ENCODE measurements at regions not wholly inside any gene's neighbourhood (a gene's known extent, or its start where the extent isn't known, plus 50 kb on each side); places are given as distances from the start of the nearest gene placed in this dataset.
"Not testable (repeated sequence)": the region's sequence is repeated elsewhere in the genome, so short reads cannot be mapped to it uniquely, and the experiment has no call there.

- Histone ChIP-seq H3K4me1 (ENCODE audit: control insufficient read depth, insufficient read depth, low read length, unreplicated experiment) (no peaks in the 10 kb centered on the region), H3K79me2 (ENCODE audit: control insufficient read depth, insufficient read depth, low read length, unreplicated experiment) (no peaks in the 10 kb centered on the region), H3K4me3 (ENCODE audit: low read depth, low read length) (no peak overlapping the region), H3K36me3 (ENCODE audit: insufficient read depth, low read length) (no peaks in the 10 kb centered on the region), H2AFZ (ENCODE audit: low read length, unreplicated experiment) (no peak overlapping the region), H3K27me3 (ENCODE audit: insufficient read depth, low read length) (no peaks in the 10 kb centered on the region), H3K27ac (ENCODE audit: low read depth, low read length) (no peak overlapping the region)
These were observed 160.8 kb downstream of the CCER1 start for GRCh38 chr12:90794212-90794611.

DNA sequence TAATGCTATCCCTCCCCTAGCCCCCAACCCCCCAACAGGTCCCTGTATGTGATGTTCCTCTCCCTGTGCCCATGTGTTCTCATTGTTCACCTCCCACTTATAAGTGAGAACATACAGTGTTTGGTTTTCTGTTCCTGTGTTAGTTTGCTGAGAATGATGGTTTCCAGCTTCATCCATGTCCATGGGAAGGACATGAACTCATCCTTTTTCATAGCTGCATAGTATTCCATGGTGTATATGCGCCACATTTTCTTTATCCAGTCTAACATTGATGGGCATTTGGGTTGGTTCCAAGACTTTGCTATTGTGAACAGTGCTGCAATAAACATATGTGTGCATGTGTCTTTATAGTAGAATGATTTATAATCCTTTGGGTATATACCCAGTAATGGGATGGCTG is 162.3 kb downstream of the CCER1 start:
- H3K4me1 ChIP-seq (ENCODE audit: control insufficient read depth, insufficient read depth, low read length, unreplicated experiment); H2AFZ ChIP-seq (ENCODE audit: low read length, unreplicated experiment); H3K36me3 ChIP-seq (ENCODE audit: insufficient read depth, low read length); H3K27me3 ChIP-seq (ENCODE audit: insufficient read depth, low read length); H3K27ac ChIP-seq (ENCODE audit: low read depth, low read length); H3K79me2 ChIP-seq (ENCODE audit: control insufficient read depth, insufficient read depth, low read length, unreplicated experiment); H3K4me3 ChIP-seq (ENCODE audit: low read depth, low read length): not testable (repeated sequence)

GRCh38 chr12:90791445-90791844 is 163.5 kb downstream of the CCER1 start:
- no peak overlapping the region for H2AFZ ChIP-seq (ENCODE audit: low read length, unreplicated experiment)
- no peak overlapping the region for H3K27ac ChIP-seq (ENCODE audit: low read depth, low read length)
- no peaks in the 10 kb centered on the region for H3K79me2 ChIP-seq (ENCODE audit: control insufficient read depth, insufficient read depth, low read length, unreplicated experiment)
- no peaks in the 10 kb centered on the region for H3K36me3 ChIP-seq (ENCODE audit: insufficient read depth, low read length)
- no peak overlapping the region for H3K4me3 ChIP-seq (ENCODE audit: low read depth, low read length)
- no peaks in the 10 kb centered on the region for H3K27me3 ChIP-seq (ENCODE audit: insufficient read depth, low read length)
- H3K4me1 ChIP-seq (ENCODE audit: control insufficient read depth, insufficient read depth, low read length, unreplicated experiment), result no peaks in the 10 kb centered on the region

- H3K4me3 ChIP-seq (ENCODE audit: low read depth, low read length), result no peak overlapping the region
- no peak overlapping the region for H3K27ac ChIP-seq (ENCODE audit: low read depth, low read length)
- no peak overlapping the region for H2AFZ ChIP-seq (ENCODE audit: low read length, unreplicated experiment)
- no peaks in the 10 kb centered on the region for H3K79me2 ChIP-seq (ENCODE audit: control insufficient read depth, insufficient read depth, low read length, unreplicated experiment)
- no peaks in the 10 kb centered on the region for H3K36me3 ChIP-seq (ENCODE audit: insufficient read depth, low read length)
- no peaks in the 10 kb centered on the region for H3K27me3 ChIP-seq (ENCODE audit: insufficient read depth, low read length)
- no peaks in the 10 kb centered on the region for H3K4me1 ChIP-seq (ENCODE audit: control insufficient read depth, insufficient read depth, low read length, unreplicated experiment)
These were observed 164.2 kb downstream of the CCER1 start for GRCh38 chr12:90790747-90791146.

DNA sequence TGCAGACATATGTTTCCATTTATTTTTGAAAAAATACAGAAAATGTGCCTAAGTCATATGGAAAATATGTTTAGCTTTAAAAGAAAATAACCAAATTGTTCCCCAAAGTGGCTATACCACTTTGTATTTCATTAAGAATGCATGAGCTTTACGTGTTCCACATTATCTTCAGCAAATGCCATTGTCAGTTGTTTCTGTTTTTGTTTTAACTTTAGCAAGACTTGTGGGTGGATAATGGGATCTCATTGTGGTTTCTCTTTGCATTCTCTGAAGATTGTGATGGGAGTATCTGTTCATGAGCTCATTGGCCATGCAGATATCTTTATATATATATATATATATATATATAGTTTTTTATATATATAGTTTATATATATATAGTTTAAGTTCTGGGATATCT is 181.5 kb downstream of the CCER1 start:
- H3K4me1 ChIP-seq (ENCODE audit: control insufficient read depth, insufficient read depth, low read length, unreplicated experiment), result no peaks in the 10 kb centered on the region
- H3K36me3 ChIP-seq (ENCODE audit: insufficient read depth, low read length), result no peaks in the 10 kb centered on the region
- no peaks in the 10 kb centered on the region for H3K79me2 ChIP-seq (ENCODE audit: control insufficient read depth, insufficient read depth, low read length, unreplicated experiment)
- H3K27me3 ChIP-seq (ENCODE audit: insufficient read depth, low read length), result no peaks in the 10 kb centered on the region
- H3K27ac ChIP-seq (ENCODE audit: low read depth, low read length), result no peak overlapping the region
- H3K4me3 ChIP-seq (ENCODE audit: low read depth, low read length), result no peak overlapping the region
- H2AFZ ChIP-seq (ENCODE audit: low read length, unreplicated experiment), result no peak overlapping the region

GRCh38 chr12:90770861-90771260 is 184.1 kb downstream of the CCER1 start:
- Histone ChIP-seq H3K4me1 (ENCODE audit: control insufficient read depth, insufficient read depth, low read length, unreplicated experiment) (no peaks in the 10 kb centered on the region), H2AFZ (ENCODE audit: low read length, unreplicated experiment) (no peak overlapping the region), H3K4me3 (ENCODE audit: low read depth, low read length) (no peak overlapping the region), H3K36me3 (ENCODE audit: insufficient read depth, low read length) (no peaks in the 10 kb centered on the region), H3K27me3 (ENCODE audit: insufficient read depth, low read length) (no peaks in the 10 kb centered on the region), H3K79me2 (ENCODE audit: control insufficient read depth, insufficient read depth, low read length, unreplicated experiment) (no peaks in the 10 kb centered on the region), H3K27ac (ENCODE audit: low read depth, low read length) (no peak overlapping the region)

DNA sequence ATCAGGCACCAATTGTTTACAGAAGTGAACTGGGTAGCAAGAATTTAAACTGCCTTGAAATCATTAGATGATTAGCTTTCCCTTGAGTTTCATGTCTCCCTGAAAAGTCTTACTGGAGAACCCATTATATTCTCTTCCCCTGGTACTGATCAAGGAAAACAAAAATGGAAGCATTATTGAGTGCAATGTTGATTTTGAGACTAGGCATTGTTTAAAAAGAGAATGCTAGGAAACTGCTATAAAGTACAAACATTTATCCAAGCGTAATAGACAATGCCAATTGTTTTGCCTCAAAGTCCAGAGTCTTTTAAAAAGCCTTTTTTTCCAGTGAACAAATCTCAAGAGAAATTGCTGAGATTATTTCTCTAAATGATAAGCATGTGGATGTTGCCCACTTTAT is 197.0 kb downstream of the CCER1 start:
- H3K4me3 ChIP-seq (ENCODE audit: low read depth, low read length), result no peak overlapping the region
- no peak overlapping the region for H2AFZ ChIP-seq (ENCODE audit: low read length, unreplicated experiment)
- no peaks in the 10 kb centered on the region for H3K27me3 ChIP-seq (ENCODE audit: insufficient read depth, low read length)
- no peaks in the 10 kb centered on the region for H3K36me3 ChIP-seq (ENCODE audit: insufficient read depth, low read length)
- no peak overlapping the region for H3K27ac ChIP-seq (ENCODE audit: low read depth, low read length)
- no peaks in the 10 kb centered on the region for H3K79me2 ChIP-seq (ENCODE audit: control insufficient read depth, insufficient read depth, low read length, unreplicated experiment)
- H3K4me1 ChIP-seq (ENCODE audit: control insufficient read depth, insufficient read depth, low read length, unreplicated experiment), result no peaks in the 10 kb centered on the region

DNA sequence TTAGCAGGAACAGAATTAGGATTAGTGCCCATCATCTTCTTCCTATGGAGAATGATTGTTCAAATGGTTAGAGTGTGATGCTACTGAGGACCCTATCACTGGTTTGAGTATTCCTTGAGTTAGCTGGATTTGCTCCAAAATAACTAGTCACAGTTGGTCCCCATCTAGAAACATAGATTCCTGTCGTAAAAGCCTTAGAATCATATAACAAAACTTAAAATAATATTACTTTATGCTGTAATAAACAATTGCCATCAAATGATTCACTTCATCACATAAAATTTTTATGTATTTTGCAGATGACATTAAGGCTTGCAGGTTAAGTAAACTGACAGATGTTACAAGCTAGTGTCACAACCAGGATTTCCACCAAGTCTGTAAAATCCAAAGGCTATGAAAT is 209.8 kb downstream of the CCER1 start:
- H3K36me3 ChIP-seq (ENCODE audit: insufficient read depth, low read length), result no peaks in the 10 kb centered on the region
- no peaks in the 10 kb centered on the region for H3K4me1 ChIP-seq (ENCODE audit: control insufficient read depth, insufficient read depth, low read length, unreplicated experiment)
- H3K27ac ChIP-seq (ENCODE audit: low read depth, low read length), result no peak overlapping the region
- H3K79me2 ChIP-seq (ENCODE audit: control insufficient read depth, insufficient read depth, low read length, unreplicated experiment), result no peaks in the 10 kb centered on the region
- H3K4me3 ChIP-seq (ENCODE audit: low read depth, low read length), result no peak overlapping the region
- no peak overlapping the region for H2AFZ ChIP-seq (ENCODE audit: low read length, unreplicated experiment)
- no peaks in the 10 kb centered on the region for H3K27me3 ChIP-seq (ENCODE audit: insufficient read depth, low read length)

GRCh38 chr12:90741611-90742010 is 213.4 kb downstream of the CCER1 start:
- no peaks in the 10 kb centered on the region for H3K27me3 ChIP-seq (ENCODE audit: insufficient read depth, low read length)
- H2AFZ ChIP-seq (ENCODE audit: low read length, unreplicated experiment), result no peak overlapping the region

DNA sequence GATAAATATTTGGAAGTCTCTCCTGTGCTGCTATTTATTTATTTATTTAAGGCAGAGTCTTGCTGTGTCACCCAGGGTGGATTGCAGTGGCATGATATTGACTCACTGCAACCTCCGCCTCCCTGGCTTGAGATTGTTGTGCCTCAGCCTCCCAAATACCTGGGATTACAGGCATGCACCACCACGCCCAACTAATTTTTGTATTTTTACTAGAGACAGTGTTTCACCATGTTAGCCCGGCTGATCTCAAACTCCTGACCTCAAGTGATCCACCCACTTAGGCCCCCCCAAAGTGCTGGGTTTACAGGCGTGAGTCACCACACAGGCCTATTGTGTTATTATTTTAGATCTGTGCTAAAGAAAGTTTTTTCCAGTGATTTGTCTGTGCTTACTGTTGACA is 225.2 kb downstream of the CCER1 start:
- Histone ChIP-seq H2AFZ (ENCODE audit: low read length, unreplicated experiment) (peak overlapping the region; percentile 75), H3K79me2 (ENCODE audit: control insufficient read depth, insufficient read depth, low read length, unreplicated experiment) (no peaks in the 10 kb centered on the region), H3K36me3 (ENCODE audit: insufficient read depth, low read length) (no peaks in the 10 kb centered on the region), H3K27ac (ENCODE audit: low read depth, low read length) (peak overlapping the region; percentile 65; the same call in 1 of the 2 replicates), H3K4me1 (ENCODE audit: control insufficient read depth, insufficient read depth, low read length, unreplicated experiment) (peaks cover 17% of the 10 kb centered on the region), H3K27me3 (ENCODE audit: insufficient read depth, low read length) (no peaks in the 10 kb centered on the region), H3K4me3 (ENCODE audit: low read depth, low read length) (no peak overlapping the region; the same call in 1 of the 2 replicates)

More at GRCh38 chr12:90741611-90742010, 213.4 kb downstream of the CCER1 start:
- no peak overlapping the region for H3K27ac ChIP-seq (ENCODE audit: low read depth, low read length)
- no peaks in the 10 kb centered on the region for H3K79me2 ChIP-seq (ENCODE audit: control insufficient read depth, insufficient read depth, low read length, unreplicated experiment)
- H3K4me1 ChIP-seq (ENCODE audit: control insufficient read depth, insufficient read depth, low read length, unreplicated experiment), result no peaks in the 10 kb centered on the region
- H3K36me3 ChIP-seq (ENCODE audit: insufficient read depth, low read length), result no peaks in the 10 kb centered on the region
- H3K4me3 ChIP-seq (ENCODE audit: low read depth, low read length), result no peak overlapping the region

DNA sequence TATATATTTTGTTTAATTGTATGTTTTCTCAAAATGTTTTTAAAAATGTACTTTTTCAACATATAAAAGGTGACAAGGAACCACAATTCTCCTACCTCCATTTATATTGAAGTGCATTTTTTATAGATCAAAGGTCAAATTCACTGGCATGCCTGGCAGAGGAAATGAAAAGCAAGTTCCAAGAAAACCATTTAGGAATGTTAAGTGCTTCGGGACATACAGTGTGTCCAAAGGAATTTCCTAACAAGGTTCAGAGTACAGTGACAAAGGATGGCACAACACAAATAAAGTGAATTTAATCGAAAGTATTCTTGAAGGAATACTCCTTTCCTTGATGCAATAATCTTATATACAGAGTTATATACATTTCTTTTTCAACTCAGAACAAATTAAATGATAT is 242.3 kb downstream of the CCER1 start:
- Histone ChIP-seq H3K79me2 (ENCODE audit: control insufficient read depth, insufficient read depth, low read length, unreplicated experiment) (no peaks in the 10 kb centered on the region), H3K4me3 (ENCODE audit: low read depth, low read length) (no peak overlapping the region), H2AFZ (ENCODE audit: low read length, unreplicated experiment) (no peak overlapping the region), H3K27ac (ENCODE audit: low read depth, low read length) (no peak overlapping the region), H3K27me3 (ENCODE audit: insufficient read depth, low read length) (no peaks in the 10 kb centered on the region), H3K36me3 (ENCODE audit: insufficient read depth, low read length) (no peaks in the 10 kb centered on the region), H3K4me1 (ENCODE audit: control insufficient read depth, insufficient read depth, low read length, unreplicated experiment) (peaks cover 5% of the 10 kb centered on the region)
